Activated CD4-positive, alpha-beta T cell treated with anti-CD3 and anti-CD28 coated beads for 24 hours (primary cell): ENCODE measurements at regions not wholly inside any gene's neighbourhood (a gene's known extent, or its start where the extent isn't known, plus 50 kb on each side); places are given as distances from the start of the nearest gene placed in this dataset.

Experiments
- DNase-seq, 2 donors: peaks; one replicate each; pipeline ENCODE4 v3.0.0-alpha.2; 2020; ENCODE audit warnings: low read depth in 2 of 2

DNA sequence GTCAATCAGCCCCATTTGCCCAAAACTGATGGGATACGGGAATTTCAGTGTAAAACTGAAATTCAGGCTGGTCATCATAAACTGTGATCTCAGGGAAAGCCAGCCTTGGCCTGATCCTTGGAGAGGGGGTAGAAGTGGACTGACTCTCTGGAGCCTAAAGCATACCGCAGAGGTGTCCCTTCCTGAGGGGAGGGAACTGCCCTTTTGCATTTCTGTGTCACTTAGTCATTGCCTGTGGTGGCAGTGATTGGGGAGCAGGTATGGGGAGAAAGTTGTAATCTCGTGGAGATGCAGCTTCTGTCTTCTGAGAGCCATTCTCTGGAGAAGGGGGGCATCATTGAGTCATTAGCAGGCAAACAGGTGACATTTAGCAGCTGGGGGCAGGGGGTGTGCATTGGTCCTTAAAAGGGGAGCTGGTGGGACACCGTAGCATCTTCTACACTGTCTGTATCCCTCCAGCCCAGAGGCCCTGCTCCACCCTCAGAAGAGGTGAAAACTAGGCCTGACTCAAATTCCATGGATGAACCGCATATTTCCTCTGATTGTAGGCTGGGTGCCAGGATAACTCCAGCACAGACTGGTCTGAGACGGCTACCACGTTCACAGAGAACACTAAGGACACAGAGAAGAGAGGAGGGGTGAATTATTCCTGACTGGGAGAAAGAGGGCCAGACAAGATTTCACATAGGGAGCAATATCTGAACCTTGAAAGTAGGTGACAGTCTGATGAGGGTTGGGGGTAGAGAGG, 143.3 kb downstream of the SEC61B start:
- no peak for DNase-seq

DNA sequence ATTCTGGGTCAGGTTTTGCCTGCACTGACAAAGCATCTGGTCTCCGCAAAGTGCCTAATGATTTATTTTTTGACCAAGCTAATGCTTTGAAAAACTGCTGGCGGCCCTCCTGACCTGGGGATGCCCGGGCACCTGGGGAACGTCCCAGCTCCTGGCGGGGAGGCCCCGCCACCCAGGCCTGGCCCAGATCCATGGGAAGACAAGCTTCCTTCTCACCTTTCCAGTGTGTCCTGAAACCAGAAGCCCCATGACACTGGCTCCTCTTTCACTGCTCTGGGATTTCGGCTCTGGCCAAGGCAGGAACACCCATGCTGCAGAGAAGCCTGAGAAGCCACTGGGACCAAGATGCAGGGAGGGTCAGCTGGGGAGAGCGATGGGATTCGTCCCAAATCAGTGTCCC, 144.1 kb downstream of the SEC61B start:
- DNase-seq, result no peak

DNA sequence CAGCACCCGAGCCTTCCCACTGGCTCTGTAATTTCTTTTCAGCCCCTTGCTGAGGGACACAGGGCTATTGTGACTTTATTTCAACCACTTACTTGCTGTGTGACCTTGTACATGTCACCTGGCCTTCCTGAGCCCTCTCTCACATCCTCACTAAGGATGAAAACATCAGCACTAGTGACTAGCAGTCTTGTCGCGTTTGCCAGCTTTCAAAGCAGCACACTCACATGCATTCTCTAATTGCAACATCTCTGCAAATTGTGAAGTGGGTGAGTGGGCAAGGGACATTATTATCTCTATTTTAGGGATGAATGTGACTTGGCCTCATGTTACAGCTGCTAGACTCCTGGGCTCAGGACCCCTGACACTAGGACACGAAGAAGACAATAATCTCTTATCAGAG, 144.5 kb downstream of the SEC61B start:
- DNase-seq, result no peak

DNA sequence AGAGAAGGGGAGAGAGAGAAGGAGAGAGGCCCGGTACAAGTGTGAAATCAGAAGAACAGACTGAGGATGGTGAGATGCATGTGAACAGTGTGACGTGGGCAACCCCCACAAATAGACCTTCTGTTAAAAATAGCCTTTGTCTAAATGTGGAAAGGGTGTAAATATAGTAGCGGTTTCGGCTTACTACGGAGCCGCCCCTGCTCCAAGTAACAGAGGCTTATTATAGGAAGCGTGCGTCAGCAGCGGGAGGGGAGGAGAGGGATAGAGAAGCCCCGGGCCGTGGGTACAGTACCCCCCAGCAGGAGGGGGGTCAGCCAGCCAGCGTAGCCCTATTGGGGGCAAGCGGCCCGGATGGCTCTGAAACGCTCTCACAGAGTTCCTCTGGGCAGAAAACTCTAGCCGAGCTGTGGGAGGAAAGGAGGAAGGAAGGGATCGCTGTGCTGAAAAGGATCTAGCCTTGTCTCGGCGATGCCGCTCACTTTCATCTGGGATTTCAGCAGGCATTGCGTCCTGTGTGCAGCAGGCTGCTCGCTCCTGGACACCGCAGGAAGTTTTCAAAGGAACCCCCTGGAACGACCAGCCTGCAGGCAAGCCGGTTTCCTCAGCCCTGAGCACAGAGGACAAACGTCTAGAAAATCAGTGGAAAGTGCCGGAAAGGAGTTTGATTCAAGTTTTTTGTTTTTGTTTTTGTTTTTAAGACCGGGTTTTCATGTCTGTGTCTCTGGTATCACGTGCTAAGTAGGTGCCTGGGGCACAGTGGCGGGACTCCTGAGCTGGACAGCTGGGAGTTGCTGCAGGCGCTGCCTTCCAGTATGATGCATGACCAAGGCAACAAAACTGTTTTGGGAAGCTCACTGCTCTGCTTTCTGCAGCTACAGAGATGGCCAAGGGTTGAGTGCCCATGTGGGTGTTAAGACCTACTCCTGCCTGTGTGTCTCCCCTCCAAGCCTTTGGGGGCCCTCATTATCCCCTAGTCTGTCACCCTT, 146.6 kb downstream of the SEC61B start:
- no peak for DNase-seq

DNA sequence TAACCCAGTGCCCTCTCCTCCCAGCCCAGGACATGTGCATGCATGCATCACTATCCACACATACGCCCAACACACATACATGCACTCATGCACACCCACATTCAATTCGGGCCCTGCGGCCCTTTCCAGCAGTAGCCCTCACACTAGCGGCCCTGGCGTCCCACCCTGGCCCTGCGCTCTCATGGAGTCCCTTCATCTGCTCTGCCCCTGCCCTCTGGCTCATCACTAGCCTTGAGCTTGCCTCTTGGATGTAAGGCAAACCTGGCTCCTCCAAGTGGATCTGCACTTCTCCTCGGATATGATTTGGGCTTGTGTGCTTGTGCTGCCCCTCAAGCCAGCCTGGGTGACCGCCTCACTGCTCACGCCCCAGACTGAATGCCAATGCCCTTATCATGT, 147.2 kb downstream of the SEC61B start:
- DNase-seq, result no peak

DNA sequence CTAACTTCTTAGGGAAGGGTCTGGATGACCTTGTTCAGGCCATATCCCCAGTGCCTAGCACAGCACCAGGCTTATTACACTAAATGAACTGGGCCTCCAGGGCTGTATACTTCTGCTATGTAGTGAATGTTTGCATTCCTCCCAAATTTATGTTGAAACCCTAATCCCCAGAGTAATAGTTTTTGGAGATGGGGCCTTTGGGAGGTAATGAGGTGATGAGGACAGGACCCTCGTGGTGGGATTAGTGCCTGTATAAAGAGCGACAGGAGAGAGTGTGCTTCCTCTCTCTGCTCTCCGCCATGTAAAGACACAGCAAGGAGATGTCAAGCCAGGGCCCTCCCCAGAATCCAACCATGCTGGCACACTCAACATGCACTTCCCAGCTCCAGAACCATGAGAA, 148.3 kb downstream of the SEC61B start:
- DNase-seq, result no peak

DNA sequence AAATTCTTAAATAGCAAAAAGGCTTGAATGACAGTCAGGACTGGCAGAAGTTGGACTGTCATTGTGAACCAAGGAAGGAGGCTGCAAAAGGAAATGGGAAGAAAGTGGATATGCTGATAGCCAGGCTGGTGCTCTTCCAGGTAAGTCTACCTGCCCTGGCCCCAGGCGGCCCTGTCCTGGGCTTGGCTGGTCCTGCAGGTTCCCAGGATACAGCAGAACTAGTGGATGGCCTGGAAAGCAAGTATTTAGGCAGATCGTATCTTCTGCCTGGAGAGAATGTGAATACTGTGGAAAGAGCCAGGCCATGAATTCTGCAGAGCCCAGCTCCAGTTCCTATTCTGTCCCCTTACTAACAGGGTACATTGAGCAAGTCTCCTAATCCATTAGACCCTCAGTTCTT, 149.3 kb downstream of the SEC61B start:
- DNase-seq, result no peak

DNA sequence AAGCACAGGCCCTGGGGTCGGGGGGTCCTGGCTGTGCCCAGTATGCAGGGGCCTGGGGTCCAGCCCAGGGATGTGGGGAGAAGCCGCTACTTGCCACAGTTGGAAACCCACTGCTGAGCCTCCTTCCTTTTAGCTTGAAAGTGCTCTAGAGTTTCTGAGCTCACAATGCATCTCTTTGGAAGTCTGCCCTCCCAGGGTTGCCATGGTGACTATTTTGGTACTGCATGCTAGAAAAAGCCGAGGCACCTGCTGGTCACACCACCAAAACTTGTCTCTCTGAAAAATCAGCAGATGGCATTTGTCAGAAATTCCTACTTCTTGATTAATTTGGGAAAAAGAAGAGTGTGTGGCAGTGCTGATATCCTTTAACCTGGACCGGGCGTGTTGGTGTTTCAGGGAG, 151.8 kb downstream of the SEC61B start:
- no peak for DNase-seq

DNA sequence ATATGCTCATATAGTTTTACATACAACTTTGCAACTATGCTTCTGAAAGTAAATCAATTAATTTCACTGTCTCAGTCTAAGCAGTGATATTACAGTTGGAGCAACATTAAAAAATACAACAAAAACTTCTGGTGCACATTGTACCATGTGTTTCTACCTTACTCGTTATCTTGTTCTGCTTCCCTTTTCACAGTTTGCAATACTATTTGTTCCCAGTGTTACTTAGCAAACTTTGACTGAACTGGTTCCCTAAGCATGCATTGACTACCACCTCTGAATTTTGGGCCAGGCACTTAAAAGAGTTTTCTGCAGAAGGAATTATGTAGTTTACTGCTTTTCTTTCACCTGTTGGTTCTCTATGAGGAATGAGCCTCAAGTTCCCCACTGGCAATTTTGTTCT, 152.7 kb downstream of the SEC61B start:
- no peak for DNase-seq

DNA sequence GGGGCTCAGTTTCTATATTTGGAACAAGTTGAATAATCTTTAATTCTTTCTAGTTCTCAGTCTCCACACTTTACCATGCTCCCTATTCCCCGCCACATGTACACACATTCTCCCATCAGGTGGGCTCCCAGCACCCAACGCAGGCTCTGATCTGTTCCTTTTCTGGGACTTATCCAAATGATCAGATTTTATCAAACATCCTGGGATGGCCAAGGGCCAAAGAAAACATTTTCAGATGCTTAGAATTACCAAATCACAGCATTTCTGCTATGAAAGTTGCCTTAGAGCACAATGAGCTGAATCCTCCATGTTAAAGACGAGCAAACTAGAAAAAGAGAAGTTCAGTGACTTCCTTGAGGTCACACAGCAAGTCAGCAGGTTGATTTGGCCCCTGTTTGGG, 153.4 kb downstream of the SEC61B start:
- no peak for DNase-seq

DNA sequence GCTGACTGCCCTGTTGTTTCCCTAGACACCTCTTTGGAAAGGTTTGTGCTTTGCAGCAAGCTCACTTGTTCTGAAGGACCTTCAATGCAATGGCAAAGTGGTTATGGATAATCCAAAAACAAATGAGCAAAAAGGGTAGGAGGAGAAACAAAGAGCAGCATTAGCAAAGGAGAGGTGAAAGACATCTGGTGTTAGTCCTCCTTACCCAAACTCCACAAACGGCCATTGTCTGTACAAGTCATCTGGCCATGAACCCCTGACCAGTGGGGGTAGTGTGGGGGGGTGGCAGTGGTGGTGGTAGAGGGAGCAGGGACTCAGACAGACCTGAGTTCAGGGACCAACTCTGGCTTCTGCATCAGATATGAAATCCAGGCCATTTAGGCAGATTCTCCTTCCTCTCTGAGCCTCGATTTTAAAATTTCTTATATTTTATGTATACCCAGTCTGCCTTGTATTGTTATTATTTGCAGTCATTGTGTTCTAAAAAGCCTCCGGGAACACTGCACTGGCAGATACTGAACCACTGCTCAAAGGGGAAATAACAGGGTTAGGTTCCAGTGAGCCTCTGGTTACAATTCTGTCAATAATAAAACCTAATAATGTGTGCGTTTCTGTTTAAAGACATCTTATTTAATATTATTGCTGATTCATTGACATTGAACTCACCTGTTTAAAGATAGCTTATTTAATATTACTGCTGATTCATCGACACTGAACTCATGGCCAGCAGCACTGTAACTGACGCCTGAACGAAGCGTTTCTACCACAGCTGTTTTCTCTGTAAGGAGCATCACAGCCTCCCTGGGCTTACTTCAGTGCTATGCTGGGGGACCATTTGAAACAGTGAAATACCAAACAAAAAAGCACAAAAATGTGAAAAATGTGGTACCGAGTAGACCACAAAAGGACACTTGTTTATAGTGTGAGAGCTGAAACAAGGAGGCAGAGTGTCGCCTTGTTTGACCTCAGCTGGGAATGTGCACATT, 156.0 kb downstream of the SEC61B start:
- DNase-seq, result no peak

DNA sequence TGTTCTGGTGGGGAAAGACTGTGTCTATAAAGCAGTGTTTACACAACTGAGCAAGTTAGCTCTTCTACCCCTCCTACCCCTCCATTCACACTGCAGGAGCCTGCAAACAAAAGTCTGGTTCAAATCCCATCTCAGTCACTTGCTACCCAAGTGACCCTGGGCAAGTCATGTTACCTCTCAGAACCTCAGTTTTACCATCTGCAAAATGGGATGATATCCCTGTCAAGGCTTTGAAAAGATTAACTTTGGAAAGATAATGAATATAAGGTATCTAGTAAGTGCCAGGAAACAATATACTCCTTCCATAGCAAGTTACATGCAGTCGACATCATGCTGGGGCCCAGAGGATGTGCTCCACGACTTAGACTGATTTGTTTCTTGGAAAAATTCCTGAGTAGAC, 161.5 kb downstream of the SEC61B start:
- DNase-seq, result no peak

DNA sequence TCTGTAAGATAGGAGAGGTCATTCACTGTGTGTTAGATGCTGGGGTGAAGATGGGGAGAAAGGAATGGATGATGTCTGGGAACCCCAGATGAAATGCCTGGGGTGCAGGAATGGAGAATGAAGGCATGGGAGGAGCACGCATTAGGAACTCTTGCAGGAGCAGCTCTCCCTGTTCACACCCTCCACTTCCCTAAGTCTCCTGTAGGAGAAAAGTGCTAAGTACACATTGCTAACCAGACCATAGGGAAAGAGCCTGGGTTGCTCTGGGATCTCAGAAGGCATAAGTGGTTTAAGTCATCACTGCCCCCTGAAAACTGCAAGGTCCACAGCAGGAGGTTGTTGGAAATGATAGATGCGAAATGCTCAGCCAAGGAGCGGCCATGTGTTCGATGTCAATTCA, 163.1 kb downstream of the SEC61B start:
- DNase-seq, result no peak

DNA sequence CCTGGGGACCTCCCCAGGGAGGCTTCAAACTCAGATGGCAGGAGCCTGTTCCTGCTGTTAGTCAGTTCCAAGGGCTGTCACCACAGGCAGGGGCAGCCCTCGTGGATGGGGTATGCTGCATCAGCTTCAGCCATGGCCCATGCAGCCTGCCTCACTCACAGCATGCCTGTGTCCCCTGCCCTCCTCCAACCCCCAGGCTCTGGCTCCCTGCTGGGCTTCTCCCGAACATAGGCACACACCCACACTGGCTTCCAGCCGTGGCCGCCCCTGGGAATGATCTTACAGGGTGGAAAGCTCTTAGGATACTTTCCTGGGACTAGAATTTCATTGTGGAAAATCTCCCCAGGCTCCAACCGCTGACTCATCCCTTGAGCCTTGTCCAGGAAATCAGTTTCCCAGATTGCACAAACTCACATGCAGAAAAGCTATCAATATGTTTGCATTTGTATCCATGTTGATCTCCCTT, 163.8 kb downstream of the SEC61B start:
- no peak for DNase-seq

DNA sequence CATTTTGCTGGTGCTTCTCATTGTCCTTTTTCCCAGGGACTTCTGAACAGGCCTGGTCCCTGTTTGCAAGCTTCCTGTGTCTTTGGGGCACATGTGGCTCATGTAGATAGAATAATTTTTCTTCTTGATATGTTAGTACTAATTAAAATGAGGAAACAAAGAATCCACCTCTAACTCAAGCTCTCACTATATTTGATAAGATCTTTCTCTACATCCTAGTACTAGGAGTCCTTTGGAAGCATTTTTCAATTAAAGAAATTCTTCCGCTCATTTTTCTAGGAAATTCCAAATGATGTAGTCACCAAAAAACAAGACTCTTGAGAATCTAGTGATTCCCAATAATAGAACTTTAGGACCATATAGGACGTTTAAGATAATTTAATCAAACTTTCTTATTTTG, 165.3 kb downstream of the SEC61B start:
- DNase-seq, result no peak

DNA sequence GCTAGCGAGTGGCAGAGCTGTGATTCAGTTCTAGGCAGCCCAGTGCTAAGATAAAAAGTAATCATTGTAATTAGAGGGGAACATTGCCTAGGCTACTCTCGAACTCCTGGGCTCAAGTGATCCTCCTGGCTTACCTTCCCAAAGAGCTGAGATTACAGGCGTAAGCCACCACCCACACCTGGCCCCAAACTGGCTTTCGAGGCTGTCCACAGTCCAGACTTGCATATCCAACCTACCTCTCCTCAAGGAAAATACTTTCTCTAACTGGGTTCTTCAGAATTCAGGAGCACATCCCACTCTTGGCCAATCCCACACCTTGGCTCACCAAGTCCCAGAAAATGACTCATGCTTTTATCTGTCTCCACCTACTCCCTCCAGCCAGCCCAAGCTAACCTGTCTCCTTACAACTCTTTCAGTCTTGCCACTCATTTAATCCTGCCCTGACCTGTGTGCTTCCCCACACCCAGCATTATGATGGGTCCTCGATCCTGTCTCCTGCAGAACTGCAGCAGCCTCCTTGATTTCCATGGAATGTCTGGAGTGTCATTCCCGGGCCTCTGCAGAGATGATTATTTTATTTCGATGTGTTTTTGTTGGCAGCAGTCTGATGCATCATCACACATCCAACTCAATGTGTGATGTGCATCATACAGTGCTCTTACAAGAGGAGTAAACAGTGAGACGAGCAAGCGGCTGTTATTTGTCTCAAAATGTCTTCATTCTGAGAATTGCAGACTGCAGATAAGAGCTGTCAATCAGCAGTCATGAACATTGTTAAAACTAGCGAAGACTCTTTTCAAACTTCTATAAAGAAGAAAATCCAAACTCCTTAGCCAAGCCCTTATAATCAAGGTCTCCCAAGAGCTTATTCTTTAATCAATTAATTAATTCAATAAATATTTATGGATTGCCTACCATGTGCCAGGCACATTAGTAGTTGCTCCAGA, 167.3 kb downstream of the SEC61B start:
- no peak for DNase-seq

DNA sequence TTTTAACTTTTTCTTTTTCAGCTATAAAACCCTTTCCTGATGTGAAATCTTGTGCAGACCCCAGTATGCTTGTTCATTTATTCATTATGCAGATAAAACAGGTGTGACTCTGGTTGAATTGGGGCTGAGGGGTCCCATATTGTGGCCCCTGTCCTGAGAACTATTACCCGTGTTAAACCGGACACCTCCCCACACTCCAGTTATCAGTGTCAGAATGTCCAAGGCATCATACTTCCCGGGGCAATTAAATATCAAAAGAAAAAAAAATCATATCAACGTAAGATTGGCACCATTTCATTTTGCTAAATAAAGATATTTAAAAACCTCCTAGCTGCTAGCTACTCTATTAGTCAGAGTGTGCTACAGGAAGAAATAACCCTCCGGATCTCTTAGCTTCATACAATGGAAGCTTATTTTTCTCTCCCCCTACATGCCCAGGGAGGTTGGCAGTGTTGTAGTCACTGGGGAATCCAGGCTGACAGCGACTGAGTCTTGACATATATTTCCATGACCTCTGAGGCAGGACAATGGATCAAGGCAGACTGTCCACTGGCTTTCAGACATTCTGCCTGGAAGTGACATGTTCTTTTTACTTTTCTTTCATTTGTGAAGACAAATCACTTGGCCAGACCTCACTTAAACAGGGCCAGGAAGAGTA, 170.0 kb downstream of the SEC61B start:
- no peak for DNase-seq

DNA sequence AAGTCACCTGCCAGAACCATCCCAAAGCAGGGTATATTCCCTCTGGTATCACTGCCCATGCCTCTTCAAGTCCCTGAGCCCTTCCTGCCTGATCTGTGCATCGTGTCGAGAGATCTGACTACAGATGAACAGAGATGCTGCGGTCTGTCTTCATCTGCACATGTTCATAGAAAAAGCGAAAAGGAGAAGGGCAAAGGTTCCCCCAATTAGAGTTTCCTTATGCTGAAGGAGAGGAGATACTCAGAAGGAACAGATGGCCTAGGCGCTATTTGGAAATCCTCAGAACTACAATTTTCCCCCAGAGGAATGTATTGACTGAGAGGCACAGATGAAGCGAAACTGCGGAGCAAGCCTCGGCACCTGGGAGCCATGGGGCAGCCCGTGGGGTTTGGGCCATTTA, 170.9 kb downstream of the SEC61B start:
- no peak for DNase-seq

DNA sequence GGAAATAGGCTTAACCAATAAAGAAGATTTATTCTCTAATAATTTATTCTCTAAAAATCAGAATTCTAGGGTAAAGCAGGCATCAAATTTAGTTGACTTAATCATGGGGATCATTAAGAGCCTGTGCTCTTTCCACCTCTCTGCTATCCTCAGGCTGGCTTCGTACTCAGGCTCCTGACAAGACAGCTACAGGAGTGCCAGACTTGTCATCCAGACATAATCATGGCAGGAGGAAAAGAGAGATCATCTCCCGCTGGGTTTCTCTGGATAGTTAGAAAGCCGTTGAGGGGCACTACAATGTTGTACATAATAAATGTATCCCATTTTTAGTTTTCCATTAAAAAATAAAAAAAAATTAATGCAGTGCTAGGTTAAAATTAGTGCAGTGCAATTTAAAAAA, 171.9 kb downstream of the SEC61B start:
- DNase-seq, result no peak

DNA sequence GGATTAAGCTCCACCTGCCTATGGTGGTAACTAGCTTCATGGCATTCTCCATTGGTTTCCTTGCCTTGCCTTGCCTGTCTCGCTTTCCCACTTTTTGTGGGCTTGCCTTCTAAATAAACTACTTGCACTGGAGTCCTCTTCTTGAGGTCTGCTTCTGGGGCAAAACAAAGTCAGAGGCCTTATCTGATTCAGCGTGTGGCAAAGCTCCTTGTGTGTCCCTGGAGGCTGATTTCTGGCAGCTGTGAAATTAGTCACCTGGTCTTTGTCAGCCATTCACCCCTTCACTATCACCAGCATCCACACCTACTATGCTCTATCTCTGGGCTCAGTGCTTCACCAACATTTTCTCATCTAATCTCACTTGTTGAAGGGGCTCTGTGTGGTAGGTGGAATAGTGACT, 176.2 kb downstream of the SEC61B start:
- DNase-seq, result no peak
